PC-9 (cell line): ENCODE measurements at regions not wholly inside any gene's neighbourhood (a gene's known extent, or its start where the extent isn't known, plus 50 kb on each side); places are given as distances from the start of the nearest gene placed in this dataset.

ENCODE experiments used
- CTCF ChIP-seq: fragments of 200-600 bp; sonication (generic); conservative IDR thresholded peaks from 2 replicates; pipeline ENCODE4 v1.6.1; 2017; ENCODE audit warnings: mixed run types, antibody characterized with exemption, mild to moderate bottlenecking, moderate library complexity
- EZH2 ChIP-seq: fragments of 200-600 bp; sonication (generic); IDR thresholded peaks from 2 replicates; pipeline ENCODE4 v1.8.0; 2017; ENCODE audit warnings: antibody characterized with exemption, low read depth

- TF ChIP-seq CTCF (no peak), EZH2 (no peak)
These were observed 89.4 kb upstream of the C3orf80 start for GRCh38 chr3:160135851-160136250.
